HG02623 (cell line): ENCODE measurements at regions not wholly inside any gene's neighbourhood (a gene's known extent, or its start where the extent isn't known, plus 50 kb on each side); places are given as distances from the start of the nearest gene placed in this dataset.

Source experiments
- ATAC-seq: cut with Tn5 transposase; IDR thresholded peaks from one replicate; pipeline ENCODE4 v1.9.1; 2021; ENCODE audit warnings: moderate library complexity; ENCODE audit not compliant: unreplicated experiment

DNA sequence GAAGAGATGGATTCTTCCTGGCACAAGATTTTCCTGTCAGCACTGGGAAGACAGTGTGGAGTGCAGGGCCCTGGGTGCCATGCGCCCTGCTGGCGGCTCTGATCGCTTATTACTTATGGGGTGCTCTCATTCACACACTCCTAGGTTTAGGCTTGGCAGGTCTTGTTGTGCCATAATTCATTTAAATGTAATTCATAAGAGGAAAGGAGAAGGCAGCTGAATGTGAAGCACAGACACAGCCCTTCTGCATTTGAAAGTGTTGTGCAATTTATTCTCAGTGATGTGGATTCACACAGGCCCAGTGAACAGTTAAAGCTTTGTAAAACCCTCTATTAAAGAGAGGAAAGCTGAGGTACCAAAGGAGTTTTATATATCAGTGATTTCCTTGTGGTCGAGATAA lies 249.7 kb downstream of the C4orf33 start:
- ATAC-seq, result no peak

- ATAC-seq, result no peak
Observed at GRCh38 chr4:129346036-129346435, 250.1 kb downstream of the C4orf33 start.

DNA sequence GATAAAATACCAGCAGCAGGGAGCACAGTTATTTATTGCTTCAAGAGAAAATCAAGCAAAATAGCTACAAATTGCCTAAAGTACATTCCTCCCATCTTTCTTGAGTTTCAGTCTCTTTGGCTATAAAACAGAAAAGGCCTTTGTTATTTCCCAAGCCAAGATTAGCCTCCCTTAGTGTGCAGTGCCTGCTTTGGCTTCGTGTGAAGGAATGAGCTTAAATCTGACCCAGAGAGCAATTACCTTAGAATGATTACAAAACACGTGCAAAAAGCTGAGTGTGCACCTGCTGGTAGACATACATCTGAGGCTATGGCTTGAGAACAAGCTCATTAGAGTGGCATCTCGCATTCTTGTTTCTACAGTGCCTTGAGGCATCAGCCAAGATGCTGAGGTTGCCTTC lies 250.8 kb downstream of the C4orf33 start:
- ATAC-seq, result no peak

DNA sequence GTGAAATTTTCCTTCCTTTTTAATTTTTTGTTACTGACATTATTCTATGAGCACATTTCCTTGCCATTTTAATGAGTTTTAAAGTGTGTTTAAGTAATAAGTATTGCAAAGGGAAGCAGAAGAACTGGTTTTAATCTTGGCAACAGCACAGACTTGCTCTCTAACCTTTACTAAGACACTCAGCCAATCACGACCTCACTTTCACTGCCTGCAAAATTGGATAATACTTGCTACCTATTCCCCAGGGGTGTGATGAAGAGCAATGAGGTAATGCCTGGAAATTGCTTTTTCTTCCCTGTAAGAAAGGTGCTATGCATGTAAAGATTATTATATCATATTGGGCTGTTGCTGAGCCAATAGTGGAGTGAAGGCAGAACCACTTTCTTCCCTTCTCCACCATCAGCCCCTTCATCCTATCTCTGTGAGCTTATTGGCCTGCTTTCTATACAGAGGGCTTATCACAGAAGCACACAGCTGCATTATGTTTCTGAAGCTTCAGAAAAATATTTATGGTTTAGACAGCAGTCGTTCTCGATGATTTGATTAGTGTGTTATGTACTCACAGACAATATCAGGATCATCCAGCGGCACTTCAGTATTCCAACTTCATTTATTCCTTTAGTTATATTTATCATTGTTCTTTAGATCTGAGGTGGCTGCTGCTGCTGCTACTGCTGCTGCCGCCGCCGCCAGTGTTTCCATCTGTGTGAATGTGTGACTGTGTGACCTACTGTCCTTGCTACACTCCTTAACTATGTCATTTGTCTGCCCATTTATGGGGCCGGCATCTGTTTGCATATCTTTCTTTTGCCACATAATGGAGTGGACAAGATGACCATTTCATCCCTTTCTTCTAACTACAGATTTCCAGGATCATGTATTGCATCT lies 255.1 kb downstream of the C4orf33 start:
- ATAC-seq, result no peak

DNA sequence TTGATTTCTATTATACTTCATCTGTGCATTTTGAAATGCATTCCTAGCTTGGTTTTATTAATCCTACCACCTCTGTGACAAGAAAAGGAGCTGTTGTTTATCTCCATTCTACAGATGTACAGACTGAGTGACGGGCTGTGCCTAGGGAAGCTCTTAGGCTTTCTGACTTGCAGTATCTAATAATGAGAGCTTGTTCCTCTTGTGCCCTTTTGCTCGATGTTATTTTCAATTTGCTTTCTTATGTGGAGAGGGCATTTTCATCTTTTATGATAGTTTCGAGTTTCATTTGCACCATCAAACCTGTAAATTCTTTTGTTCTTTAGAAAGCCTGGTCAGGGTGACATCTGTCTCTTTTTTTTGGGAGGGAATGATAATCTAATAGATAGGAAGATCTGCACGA lies 256.5 kb downstream of the C4orf33 start:
- no peak for ATAC-seq

GRCh38 chr4:129353490-129353889 lies 257.5 kb downstream of the C4orf33 start:
- no peak for ATAC-seq

- ATAC-seq, result no peak
Observed at GRCh38 chr4:129355031-129355430, 259.1 kb downstream of the C4orf33 start.

- ATAC-seq, result no peak
Observed at GRCh38 chr4:129355516-129355915, 259.6 kb downstream of the C4orf33 start.

GRCh38 chr4:129358571-129358970 lies 262.6 kb downstream of the C4orf33 start:
- no peak for ATAC-seq

DNA sequence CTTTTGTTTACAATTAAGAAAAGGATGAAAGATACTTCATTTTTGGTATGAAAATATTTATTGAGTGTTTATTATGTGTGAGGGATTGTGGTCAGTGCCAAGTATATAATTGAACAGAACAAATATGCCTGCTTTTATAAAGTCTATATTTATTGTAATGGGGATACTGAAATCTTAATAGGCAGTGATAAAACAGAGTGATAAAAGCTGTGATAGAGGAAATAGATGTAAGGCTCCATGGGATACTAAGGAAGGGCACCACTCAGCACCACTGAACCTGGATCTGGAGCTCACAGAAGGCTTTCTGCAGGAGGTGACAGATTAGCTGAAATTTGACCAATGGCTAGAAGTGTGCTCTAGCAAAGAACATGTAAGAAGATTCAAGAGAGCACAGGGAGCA lies 263.5 kb downstream of the C4orf33 start:
- no peak for ATAC-seq

DNA sequence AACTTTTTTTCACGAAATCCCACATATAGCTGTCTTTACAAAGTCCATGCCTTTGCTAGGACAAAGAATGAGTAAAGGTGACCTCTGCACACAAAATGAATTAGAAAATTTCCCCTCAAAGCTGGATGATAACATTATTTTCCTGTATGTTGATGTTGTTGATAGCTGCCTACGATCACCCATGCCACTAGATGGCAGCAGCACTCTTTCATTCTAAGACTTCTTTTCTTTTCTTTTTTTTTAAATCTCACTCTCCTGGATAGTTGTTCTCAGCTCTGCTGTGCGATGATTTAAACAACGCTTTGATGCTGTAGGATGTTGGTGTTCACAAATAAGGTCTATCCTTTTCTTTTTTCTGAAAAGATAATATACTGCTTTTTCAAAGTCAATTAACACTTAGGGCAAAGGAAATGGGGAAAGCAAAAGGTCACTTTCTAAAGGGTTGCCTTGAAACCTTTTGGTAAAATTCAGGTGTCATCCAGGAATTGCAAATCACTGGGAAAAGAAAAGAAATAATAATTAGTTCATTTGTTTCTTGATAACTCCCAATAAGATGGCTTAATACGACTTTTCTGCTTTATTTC lies 266.8 kb downstream of the C4orf33 start:
- peak; percentile 93 for ATAC-seq

DNA sequence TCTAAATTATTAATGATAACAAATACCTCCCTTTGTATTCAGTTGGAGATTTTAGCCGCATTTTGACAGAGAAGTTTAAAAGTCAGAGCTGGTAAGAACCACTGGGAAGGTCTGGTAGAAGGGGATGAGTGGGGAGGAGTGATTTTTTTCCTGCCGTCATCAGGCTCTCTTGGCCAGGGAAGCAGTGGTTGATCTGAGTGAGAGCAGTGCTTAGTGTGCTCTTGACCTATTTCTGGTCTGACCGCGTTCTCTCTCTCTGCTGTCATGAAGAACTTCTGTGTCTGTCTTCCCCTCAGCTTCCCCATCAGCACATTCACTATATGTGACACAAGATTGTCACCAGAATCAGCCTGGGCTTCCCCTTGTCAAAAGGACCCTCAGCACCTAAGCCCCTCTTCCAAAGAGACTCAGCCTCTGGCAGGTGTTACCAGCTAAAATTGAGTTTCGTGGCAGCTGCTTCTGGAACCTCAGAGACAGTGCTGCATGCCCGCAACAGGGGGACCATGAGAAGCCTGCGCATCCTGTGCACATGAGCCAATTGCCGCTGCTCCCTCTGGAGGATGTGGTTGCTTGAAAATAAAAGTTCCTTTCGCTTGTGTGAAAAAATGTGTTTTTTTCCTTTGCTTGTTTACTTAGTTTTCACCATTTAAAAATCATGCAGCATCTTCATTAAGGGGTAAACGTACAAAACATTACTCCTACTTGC lies 268.9 kb downstream of the C4orf33 start:
- no peak for ATAC-seq

DNA sequence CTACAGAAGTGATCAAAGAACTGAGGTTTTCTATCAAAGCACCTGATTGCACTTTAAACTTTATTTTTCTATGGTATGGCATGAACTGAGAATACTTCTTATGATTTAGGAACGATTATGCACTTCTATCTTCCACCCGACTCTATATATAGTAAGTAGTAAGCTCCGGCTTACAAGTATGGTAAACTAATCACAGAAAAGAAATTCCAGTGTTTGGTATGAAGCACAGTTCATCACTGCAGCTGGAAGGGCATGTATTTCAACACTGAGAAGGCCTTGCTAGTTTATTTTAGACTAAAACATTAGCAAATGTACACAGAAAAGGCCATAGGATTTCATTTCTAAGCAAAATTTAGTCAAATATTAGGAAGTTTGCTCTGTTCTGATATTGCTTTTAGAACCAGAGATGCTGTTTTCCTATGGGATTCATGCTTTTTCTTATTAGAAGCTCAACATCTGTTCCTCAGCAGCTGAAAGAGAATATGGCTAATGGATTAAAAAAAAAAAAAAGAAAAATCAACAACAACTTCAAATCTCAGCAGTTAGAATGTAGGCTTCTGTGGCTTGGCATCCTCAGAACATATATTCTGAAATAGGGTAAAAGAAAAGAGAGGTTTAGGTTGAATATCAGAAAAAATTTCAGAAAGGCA lies 273.5 kb downstream of the C4orf33 start:
- ATAC-seq, result no peak

DNA sequence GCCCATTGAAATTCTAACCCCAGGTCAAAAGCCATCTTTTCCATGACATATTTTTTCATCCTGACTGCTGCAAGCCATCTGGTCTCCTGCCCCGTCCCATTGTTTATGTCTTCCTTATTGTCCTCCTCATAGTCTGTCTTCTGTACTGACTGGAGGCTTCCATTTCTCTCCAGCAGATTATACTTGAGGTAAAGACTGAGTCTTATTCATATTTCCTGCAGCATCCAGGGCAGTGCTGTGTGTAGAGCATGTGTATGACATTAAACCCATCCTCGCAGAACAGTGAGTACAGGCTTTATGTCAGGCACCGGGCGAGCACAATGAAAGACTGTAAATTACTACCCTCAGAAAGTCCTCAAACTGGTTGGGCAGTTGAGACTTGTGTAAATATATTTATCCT lies 275.1 kb downstream of the C4orf33 start:
- no peak for ATAC-seq

DNA sequence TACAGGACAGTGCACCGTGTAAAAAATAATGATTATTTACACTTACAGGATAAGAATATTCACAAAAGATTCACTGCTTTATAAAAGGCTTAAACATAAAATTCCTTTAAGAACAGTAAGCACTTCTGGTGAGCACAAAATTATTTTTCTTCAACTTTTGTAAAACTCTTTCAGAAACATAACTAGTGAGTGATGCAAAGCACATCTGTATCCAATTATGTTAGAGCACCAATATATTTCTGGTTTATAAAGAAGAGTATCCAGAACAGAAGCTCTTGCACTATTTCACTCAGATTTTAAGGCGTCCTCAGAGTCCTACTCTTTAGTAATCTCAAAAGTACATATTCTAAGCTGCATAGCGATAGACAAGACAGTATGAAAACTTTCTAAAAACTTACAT lies 276.0 kb downstream of the C4orf33 start:
- no peak for ATAC-seq

DNA sequence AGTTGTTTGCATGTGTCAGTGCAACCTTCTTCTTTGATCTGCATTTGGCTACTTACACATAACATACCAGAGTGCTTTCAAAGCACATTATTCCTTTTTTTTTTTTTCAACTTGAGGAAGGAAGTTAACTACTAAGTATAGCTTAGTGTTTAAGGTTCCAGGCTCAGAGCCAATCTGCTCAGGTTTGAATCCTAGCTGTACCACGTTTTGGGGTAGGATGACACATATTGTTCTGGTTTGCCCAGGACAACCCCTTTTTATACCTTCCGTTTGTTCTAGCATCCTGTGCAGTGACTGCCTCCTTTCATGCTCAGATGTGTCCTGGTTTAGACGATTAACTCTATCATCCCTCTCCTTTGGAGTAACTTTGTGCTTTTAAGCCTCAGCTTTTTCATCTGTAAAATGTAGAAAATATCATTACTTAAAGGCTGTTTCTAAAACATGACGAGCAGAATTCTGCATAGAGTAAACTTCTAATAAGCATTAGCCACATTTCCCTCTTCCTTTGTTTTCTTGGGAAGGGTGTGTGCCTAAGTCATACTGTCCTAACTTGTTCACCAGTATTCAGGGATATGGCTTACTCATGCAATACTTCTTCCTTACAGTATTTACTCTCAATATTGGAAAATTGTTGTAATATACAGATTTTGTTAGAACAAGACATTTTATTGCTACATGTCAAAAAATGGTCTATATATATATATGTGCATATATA lies 281.3 kb downstream of the C4orf33 start:
- ATAC-seq, result no peak

GRCh38 chr4:129378364-129378763 lies 282.4 kb downstream of the C4orf33 start:
- ATAC-seq, result no peak

- no peak for ATAC-seq
Observed at GRCh38 chr4:129379429-129379828, 283.5 kb downstream of the C4orf33 start.

DNA sequence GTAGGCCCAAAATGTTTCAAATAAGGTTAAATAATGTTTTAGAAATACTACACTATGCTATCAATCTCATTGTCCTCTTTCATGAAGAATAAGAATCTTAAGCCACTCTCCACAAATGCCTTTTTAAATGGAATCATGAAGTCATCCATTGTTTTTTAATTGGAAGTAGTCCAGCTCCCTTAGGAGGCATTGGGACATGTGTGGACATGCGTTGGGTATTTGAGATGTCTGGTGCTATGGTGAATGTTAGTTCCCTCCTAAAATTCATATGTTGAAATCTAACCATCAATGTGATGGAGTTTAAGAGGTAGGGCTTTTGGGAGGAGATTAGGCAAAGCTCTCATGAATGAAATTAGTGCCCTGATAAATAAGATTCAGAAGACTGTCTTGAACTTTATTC lies 289.0 kb downstream of the C4orf33 start:
- ATAC-seq, result no peak

GRCh38 chr4:129387666-129388065 lies 291.7 kb downstream of the C4orf33 start:
- ATAC-seq, result no peak

DNA sequence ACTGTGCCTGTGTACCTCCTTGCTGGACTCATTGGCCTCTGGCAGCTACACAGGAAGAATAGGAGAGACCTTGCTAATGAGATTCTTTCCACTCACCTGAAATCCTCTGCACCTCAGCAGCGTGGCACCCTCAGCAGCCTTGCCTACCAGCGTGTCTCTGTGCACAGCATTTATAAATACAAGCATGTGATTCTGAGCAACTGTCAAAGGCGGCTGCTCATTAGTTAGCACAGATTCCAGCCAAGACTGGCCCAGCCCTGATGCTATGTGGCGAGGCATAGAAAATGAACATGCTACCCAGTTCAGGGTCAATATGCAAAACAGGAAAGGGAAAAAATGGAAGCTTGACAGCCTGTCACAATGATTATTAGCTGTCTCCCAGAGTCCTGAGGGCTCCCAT lies 298.0 kb downstream of the C4orf33 start:
- no peak for ATAC-seq
